OCI-LY1 (cell line): ENCODE measurements at regions not wholly inside any gene's neighbourhood (a gene's known extent, or its start where the extent isn't known, plus 50 kb on each side); places are given as distances from the start of the nearest gene placed in this dataset.

ENCODE experiments used
- H2AFZ ChIP-seq: fragments of 200-600 bp; sonication (generic), shearing (Covaris generic); 2 replicates; pipeline ENCODE4 v1.6.0; 2014; ENCODE audit warnings: antibody characterized with exemption, mild to moderate bottlenecking, low read length
- H3F3A ChIP-seq: fragments of 200-600 bp; sonication (generic), shearing (Covaris generic); 2 replicates; pipeline ENCODE4 v1.6.0; 2014; ENCODE audit warnings: mild to moderate bottlenecking, antibody characterized with exemption, low read length, moderate library complexity; ENCODE audit not compliant: insufficient read depth
- H3K27ac ChIP-seq: fragments of 200-600 bp; sonication (generic); 2 replicates; pipeline ENCODE4 v1.5.1; 2014; ENCODE audit warnings: low read length, mixed run types, mild to moderate bottlenecking, low read depth; ENCODE audit not compliant: poor library complexity, severe bottlenecking
- H3K27me3 ChIP-seq: fragments of 200-600 bp; sonication (generic); 2 replicates; pipeline ENCODE4 v1.6.0; 2014; ENCODE audit warnings: antibody characterized with exemption, mild to moderate bottlenecking, low read length, moderate library complexity; ENCODE audit not compliant: insufficient read depth
- H3K36me3 ChIP-seq: fragments of 200-600 bp; sonication (generic); 2 replicates; pipeline ENCODE4 v1.6.1; 2014; ENCODE audit warnings: mild to moderate bottlenecking, antibody characterized with exemption, low read length, moderate library complexity, mixed read lengths; ENCODE audit not compliant: insufficient read depth
- H3K4me1 ChIP-seq: fragments of 200-600 bp; sonication (generic); 2 replicates; pipeline ENCODE4 v1.5.1; 2014; ENCODE audit warnings: mild to moderate bottlenecking, low read length, moderate library complexity; ENCODE audit not compliant: insufficient read depth, severe bottlenecking
- H3K4me2 ChIP-seq: fragments of 200-600 bp; sonication (generic), shearing (Covaris generic); 2 replicates; pipeline ENCODE4 v1.6.1; 2014; ENCODE audit warnings: low read length
- H3K4me3 ChIP-seq: fragments of 200-600 bp; sonication (generic); 2 replicates; pipeline ENCODE4 v1.5.1; 2014; ENCODE audit warnings: low read length, low read depth, mild to moderate bottlenecking, mixed read lengths; ENCODE audit not compliant: poor library complexity, severe bottlenecking
- H3K79me2 ChIP-seq: fragments of 200-600 bp; shearing (Covaris generic); 2 replicates; pipeline ENCODE4 v1.6.1; 2016; ENCODE audit warnings: mixed run types, low read length, mixed read lengths; ENCODE audit not compliant: insufficient read depth
- H3K9ac ChIP-seq: fragments of 200-600 bp; sonication (generic), shearing (Covaris generic); 2 replicates; pipeline ENCODE4 v1.6.1; 2014; ENCODE audit warnings: mild to moderate bottlenecking, low read length, mixed read lengths
- H3K9me2 ChIP-seq: fragments of 200-600 bp; sonication (generic), shearing (Covaris generic); 2 replicates; pipeline ENCODE4 v1.6.1; 2014; ENCODE audit warnings: low read depth, mild to moderate bottlenecking, low read length, mixed read lengths
- H3K9me3 ChIP-seq: fragments of 200-600 bp; shearing (Covaris generic); 2 replicates; pipeline ENCODE4 v1.6.1; 2014; ENCODE audit warnings: low read length, mixed read lengths
- H4K20me1 ChIP-seq: fragments of 200-600 bp; sonication (generic), shearing (Covaris generic); 2 replicates; pipeline ENCODE4 v1.6.0; 2016; ENCODE audit warnings: mild to moderate bottlenecking, low read length; ENCODE audit not compliant: insufficient read depth
- EZH2 ChIP-seq: fragments of 200-600 bp; sonication (generic), shearing (Covaris generic); IDR thresholded peaks from 2 replicates; pipeline ENCODE4 v1.8.0; 2017; ENCODE audit warnings: borderline replicate concordance, mixed run types, mild to moderate bottlenecking, antibody characterized with exemption, low read length, moderate library complexity, mixed read lengths
- TF ChIP-seq, protein P1 (sequence below): fragments of 200-600 bp; sonication (generic), shearing (Covaris generic); IDR thresholded peaks from 2 replicates; pipeline ENCODE4 v1.5.1; 2017; ENCODE audit warnings: mild to moderate bottlenecking, antibody characterized with exemption, low read length, moderate library complexity, mixed read lengths

DNA sequence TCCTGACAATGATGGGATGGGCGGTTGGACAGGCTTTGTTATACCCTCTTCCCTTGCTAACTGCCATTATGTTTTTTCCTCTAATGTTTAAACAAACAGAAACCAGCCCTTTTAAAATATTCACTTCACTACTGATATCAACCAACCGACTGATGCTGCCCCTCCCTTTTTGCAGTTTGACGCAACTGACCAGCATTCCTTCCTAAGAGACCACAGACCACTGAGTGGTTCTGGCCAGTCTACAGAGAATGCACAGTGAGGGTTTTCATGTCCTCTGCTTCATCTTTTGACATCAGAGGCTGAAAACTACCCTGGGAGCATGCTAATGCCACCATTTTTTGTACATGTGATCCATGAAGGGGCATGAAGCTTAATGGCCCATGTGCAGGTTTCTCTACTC lies 85.3 kb downstream of the CYP26B1 start:
- Histone ChIP-seq H2AFZ (no peak overlapping the region), H4K20me1 (no peaks in the 10 kb centered on the region)

DNA sequence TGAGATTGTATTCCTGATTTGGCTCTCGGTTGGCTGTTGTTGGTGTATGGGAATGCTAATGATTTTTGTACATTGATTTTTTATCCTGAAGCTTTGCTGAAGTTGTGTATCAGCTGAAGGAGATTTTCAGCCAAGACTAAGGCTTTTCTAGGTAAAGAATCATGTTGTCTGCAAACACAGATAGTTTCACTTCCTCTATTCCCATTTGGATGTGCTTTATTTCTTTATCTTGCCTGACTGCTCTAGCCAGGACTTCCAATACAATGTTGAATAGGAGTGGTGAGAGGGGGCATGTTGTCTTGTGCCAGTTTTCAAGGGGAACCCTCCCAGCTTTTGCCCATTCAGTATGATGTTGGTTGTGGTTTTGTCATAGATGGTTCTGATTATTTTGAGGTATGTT lies 90.4 kb downstream of the CYP26B1 start:
- H3F3A ChIP-seq: no peaks in the 10 kb centered on the region
- no peaks in the 10 kb centered on the region for H4K20me1 ChIP-seq
- H3K9me2 ChIP-seq: no peaks in the 10 kb centered on the region
- H3K9me3 ChIP-seq: no peaks in the 10 kb centered on the region
- H3K27ac ChIP-seq: no peak overlapping the region
- H3K9ac ChIP-seq: no peak overlapping the region
- H3K36me3 ChIP-seq: no peaks in the 10 kb centered on the region
- no peaks in the 10 kb centered on the region for H3K79me2 ChIP-seq
- H3K4me1 ChIP-seq: no peaks in the 10 kb centered on the region
- TF ChIP-seq, protein P1, sequence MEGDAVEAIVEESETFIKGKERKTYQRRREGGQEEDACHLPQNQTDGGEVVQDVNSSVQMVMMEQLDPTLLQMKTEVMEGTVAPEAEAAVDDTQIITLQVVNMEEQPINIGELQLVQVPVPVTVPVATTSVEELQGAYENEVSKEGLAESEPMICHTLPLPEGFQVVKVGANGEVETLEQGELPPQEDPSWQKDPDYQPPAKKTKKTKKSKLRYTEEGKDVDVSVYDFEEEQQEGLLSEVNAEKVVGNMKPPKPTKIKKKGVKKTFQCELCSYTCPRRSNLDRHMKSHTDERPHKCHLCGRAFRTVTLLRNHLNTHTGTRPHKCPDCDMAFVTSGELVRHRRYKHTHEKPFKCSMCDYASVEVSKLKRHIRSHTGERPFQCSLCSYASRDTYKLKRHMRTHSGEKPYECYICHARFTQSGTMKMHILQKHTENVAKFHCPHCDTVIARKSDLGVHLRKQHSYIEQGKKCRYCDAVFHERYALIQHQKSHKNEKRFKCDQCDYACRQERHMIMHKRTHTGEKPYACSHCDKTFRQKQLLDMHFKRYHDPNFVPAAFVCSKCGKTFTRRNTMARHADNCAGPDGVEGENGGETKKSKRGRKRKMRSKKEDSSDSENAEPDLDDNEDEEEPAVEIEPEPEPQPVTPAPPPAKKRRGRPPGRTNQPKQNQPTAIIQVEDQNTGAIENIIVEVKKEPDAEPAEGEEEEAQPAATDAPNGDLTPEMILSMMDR: no peak
- TF ChIP-seq EZH2: no peak
- no peak overlapping the region for H2AFZ ChIP-seq
- H3K4me2 ChIP-seq: no peak overlapping the region
- no peak overlapping the region for H3K4me3 ChIP-seq
- no peaks in the 10 kb centered on the region for H3K27me3 ChIP-seq

More for the DNA sequence above, 85.3 kb downstream of the CYP26B1 start:
- H3K9me3 ChIP-seq: no peaks in the 10 kb centered on the region
- no peak overlapping the region for H3K27ac ChIP-seq
- H3K36me3 ChIP-seq: no peaks in the 10 kb centered on the region
- no peak overlapping the region for H3K4me2 ChIP-seq
- H3K9me2 ChIP-seq: no peaks in the 10 kb centered on the region
- H3K4me3 ChIP-seq: no peak overlapping the region
- no peaks in the 10 kb centered on the region for H3K4me1 ChIP-seq
- TF ChIP-seq, protein P1: no peak
- no peak for TF ChIP-seq EZH2
- H3K79me2 ChIP-seq: no peaks in the 10 kb centered on the region
- H3F3A ChIP-seq: no peaks in the 10 kb centered on the region
- H3K27me3 ChIP-seq: no peaks in the 10 kb centered on the region
- no peak overlapping the region for H3K9ac ChIP-seq

DNA sequence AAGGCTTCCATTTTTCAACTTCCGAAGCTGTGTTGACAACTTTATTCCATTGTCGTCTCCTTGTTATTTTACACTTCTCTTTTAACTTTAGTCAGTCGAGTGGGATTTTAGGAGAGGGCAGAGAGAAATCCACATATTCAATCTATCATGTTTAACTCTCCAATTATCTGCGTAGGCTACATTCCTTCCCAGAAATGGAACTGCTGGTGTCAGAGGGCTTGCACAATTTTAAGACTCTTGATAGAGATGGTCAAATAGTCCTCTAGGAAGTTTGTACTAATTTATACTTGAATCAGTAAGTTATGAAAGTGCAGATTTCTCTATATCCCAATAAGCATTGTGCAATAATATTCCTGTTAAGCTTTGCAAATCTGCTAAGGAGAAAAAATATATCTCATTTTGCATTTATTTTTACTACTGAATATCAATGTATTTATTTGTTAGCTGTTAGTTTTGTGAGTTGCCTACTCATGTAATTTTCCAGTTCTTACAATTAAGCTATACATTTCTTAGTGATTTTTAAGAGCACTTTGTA lies 95.6 kb downstream of the CYP26B1 start:
- no peak overlapping the region for H2AFZ ChIP-seq
- H3K36me3 ChIP-seq: no peaks in the 10 kb centered on the region
- no peaks in the 10 kb centered on the region for H3K9me2 ChIP-seq
- H3K9ac ChIP-seq: no peak overlapping the region
- H3K79me2 ChIP-seq: no peaks in the 10 kb centered on the region
- H3F3A ChIP-seq: no peaks in the 10 kb centered on the region
- no peaks in the 10 kb centered on the region for H3K4me1 ChIP-seq
- no peak overlapping the region for H3K4me3 ChIP-seq
- no peak overlapping the region for H3K27ac ChIP-seq
- no peaks in the 10 kb centered on the region for H3K9me3 ChIP-seq
- no peak for TF ChIP-seq EZH2
- TF ChIP-seq, protein P1: no peak
- no peak overlapping the region for H3K4me2 ChIP-seq
- H3K27me3 ChIP-seq: no peaks in the 10 kb centered on the region
- no peaks in the 10 kb centered on the region for H4K20me1 ChIP-seq
